ENCODE measurements at regions not wholly inside any gene's neighbourhood (a gene's known extent, or its start where the extent isn't known, plus 50 kb on each side); places are given as distances from the start of the nearest gene placed in this dataset.

DNA sequence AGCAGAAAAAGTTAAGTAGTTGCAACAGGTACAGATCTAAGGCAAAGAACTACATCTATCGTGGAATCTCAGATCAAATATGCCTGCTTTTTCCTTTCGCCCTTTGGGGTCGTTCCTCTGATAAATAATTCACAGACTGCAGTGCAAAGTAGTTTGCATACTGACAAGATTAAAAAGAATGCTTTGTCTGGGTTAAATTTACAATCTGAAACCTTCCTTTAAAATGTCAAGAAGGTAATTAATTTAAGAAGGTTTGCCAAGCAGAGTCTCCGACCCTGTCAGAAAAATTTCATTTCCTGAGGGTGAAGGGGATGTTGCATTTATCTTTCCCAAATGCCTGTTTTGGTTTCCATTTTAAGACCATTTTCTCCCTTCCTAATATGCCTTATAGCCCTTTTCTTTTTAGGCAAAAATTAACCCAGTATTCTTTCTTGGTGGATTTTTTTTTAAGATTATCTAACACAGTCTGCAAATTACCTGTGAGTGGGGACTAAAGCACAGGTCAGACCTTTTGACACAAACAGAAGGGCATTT, 406.9 kb downstream of the LRIG3 start:
- TF ChIP-seq CTCF (IDR thresholded peaks at IDR 0.05; ENCODE audit: low read depth, low read length, missing input control) (no peak), MAX (IDR thresholded peaks at IDR 0.05) (no peak), JUND (IDR thresholded peaks at IDR 0.05) (no peak), REST (IDR thresholded peaks at IDR 0.05) (no peak), GABPA (IDR thresholded peaks at IDR 0.05 in 1 of 2, conservative IDR thresholded peaks at IDR 0.05 in 1 of 2) (no peak), YY1 (IDR thresholded peaks at IDR 0.05) (no peak), TAF1 (conservative IDR thresholded peaks at IDR 0.05) (no peak), RXRA (IDR thresholded peaks at IDR 0.05) (no peak), EGR1 (IDR thresholded peaks at IDR 0.05; ENCODE audit: low read depth in 2 of 2) (no peak), SP1 (IDR thresholded peaks at IDR 0.05) (no peak)
- TF ChIP-seq, protein P1, sequence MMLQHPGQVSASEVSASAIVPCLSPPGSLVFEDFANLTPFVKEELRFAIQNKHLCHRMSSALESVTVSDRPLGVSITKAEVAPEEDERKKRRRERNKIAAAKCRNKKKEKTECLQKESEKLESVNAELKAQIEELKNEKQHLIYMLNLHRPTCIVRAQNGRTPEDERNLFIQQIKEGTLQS (IDR thresholded peaks at IDR 0.05) = no peak
- TF ChIP-seq, protein P2, sequence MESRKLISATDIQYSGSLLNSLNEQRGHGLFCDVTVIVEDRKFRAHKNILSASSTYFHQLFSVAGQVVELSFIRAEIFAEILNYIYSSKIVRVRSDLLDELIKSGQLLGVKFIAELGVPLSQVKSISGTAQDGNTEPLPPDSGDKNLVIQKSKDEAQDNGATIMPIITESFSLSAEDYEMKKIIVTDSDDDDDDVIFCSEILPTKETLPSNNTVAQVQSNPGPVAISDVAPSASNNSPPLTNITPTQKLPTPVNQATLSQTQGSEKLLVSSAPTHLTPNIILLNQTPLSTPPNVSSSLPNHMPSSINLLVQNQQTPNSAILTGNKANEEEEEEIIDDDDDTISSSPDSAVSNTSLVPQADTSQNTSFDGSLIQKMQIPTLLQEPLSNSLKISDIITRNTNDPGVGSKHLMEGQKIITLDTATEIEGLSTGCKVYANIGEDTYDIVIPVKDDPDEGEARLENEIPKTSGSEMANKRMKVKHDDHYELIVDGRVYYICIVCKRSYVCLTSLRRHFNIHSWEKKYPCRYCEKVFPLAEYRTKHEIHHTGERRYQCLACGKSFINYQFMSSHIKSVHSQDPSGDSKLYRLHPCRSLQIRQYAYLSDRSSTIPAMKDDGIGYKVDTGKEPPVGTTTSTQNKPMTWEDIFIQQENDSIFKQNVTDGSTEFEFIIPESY (IDR thresholded peaks at IDR 0.05) = no peak

Measured in liver (tissue), 3 donors.